ENCODE measurements at regions not wholly inside any gene's neighbourhood (a gene's known extent, or its start where the extent isn't known, plus 50 kb on each side); places are given as distances from the start of the nearest gene placed in this dataset.

GRCh38 chr11:17157761-17158160, 50.0 kb downstream of the PIK3C2A start:
- DNase-seq: no peak

- no peak for DNase-seq
Observed at GRCh38 chr11:17156283-17156682, 51.5 kb downstream of the PIK3C2A start.

- DNase-seq: peak; percentile 85
Observed at GRCh38 chr11:17154409-17155159, 53.2 kb downstream of the PIK3C2A start.

GRCh38 chr11:17153757-17154156, 54.0 kb downstream of the PIK3C2A start:
- peak; percentile 17 to 30 for DNase-seq

GRCh38 chr11:17152306-17152705, 55.5 kb downstream of the PIK3C2A start:
- no peak for DNase-seq

GRCh38 chr11:17150521-17150920, 57.3 kb downstream of the PIK3C2A start:
- DNase-seq: no peak

GRCh38 chr11:17148536-17148935, 59.2 kb downstream of the PIK3C2A start:
- peak; percentile 31 to 36 for DNase-seq

- no peak for DNase-seq
Observed at GRCh38 chr11:17145972-17146371, 61.8 kb downstream of the PIK3C2A start.

- DNase-seq: no peak
Observed at GRCh38 chr11:17142450-17142849, 65.0 kb upstream of the RPS13 start.

GRCh38 chr11:17141156-17141555, 63.7 kb upstream of the RPS13 start:
- no peak for DNase-seq

- DNase-seq: no peak
Observed at GRCh38 chr11:17138562-17138961, 61.1 kb upstream of the RPS13 start.

- no peak for DNase-seq
Observed at GRCh38 chr11:17135916-17136683, 58.6 kb upstream of the RPS13 start.

GRCh38 chr11:17132654-17133053, 55.2 kb upstream of the RPS13 start:
- no peak for DNase-seq

GRCh38 chr11:17129003-17129402, 51.5 kb upstream of the RPS13 start:
- DNase-seq: no peak

Measured in Kasumi-1 (cell line).